SK-N-SH (cell line): ENCODE measurements at regions not wholly inside any gene's neighbourhood (a gene's known extent, or its start where the extent isn't known, plus 50 kb on each side); places are given as distances from the start of the nearest gene placed in this dataset.
"Not testable (repeated sequence)": the region's sequence is repeated elsewhere in the genome, so short reads cannot be mapped to it uniquely, and the experiment has no call there.

Experiments used
- CTCF ChIA-PET: fragments of 300-600, 350-600 bp; formaldehyde crosslinking; extraction: SDS; loops from one replicate; lab custom pipeline; 2021; lab: Yijun Ruan, JAX
- POLR2A ChIA-PET: fragments of 350-600 bp; sonication (Branson Sonifier 250); formaldehyde crosslinking; extraction: SDS; loops from one replicate; lab custom pipeline; 2020; ENCODE audit warnings: antibody characterized with exemption, inconsistent platforms; lab: Yijun Ruan, JAX
- DNase-seq: peaks from one replicate; pipeline ENCODE4 v3.0.0; 2012
- H2AFZ ChIP-seq: fragments of 200-600 bp; sonication (generic); 2 replicates; pipeline ENCODE4 v1.8.1; 2016; ENCODE audit warnings: antibody characterized with exemption, mild to moderate bottlenecking, low read depth
- H3F3A ChIP-seq: fragments of 200-600 bp; sonication (generic); replicated peaks from 2 replicates; pipeline ENCODE3; 2016; ENCODE audit warnings: antibody characterized with exemption, mild to moderate bottlenecking; ENCODE audit not compliant: insufficient read depth
- H3K27ac ChIP-seq, 2 experiments: fragments of 200-500 bp in 1 of 2; fragments of 200-600 bp in 1 of 2; sonication (Bioruptor generic) in 1 of 2; sonication (generic), shearing (Covaris generic) in 1 of 2; 2 replicates each; pipeline versions ENCODE4 v1.5.1 to v1.6.1; 2014 to 2016; ENCODE audit warnings: low read depth in 2 of 2, inconsistent platforms in 1 of 2, low read length in 1 of 2, mild to moderate bottlenecking in 1 of 2, mixed read lengths in 1 of 2
- H3K27me3 ChIP-seq: fragments of 200-600 bp; sonication (generic), shearing (Covaris generic); 2 replicates; pipeline ENCODE4 v1.6.1; 2016; ENCODE audit warnings: mixed run types; ENCODE audit not compliant: insufficient read depth
- H3K36me3 ChIP-seq, 2 experiments: fragments of 200-500 bp in 1 of 2; fragments of 200-600 bp in 1 of 2; sonication (Bioruptor generic) in 1 of 2; sonication (generic) in 1 of 2; replicated peaks in 1 of 2; 2 replicates each; pipeline versions ENCODE3 to v1.5.1; 2014 to 2016; ENCODE audit warnings: low read length in 1 of 2, mild to moderate bottlenecking in 1 of 2; ENCODE audit not compliant: insufficient read depth in 2 of 2, control insufficient read depth in 1 of 2
- H3K4me1 ChIP-seq, 2 experiments: fragments of 200-500 bp in 1 of 2; fragments of 200-600 bp in 1 of 2; sonication (Bioruptor generic) in 1 of 2; sonication (generic), shearing (Covaris generic) in 1 of 2; 2 replicates each; pipeline versions ENCODE4 v1.5.1 to v1.6.1; 2014 to 2016; ENCODE audit warnings: low read depth in 1 of 2, low read length in 1 of 2, mixed run types in 1 of 2; ENCODE audit not compliant: insufficient read depth in 2 of 2, control insufficient read depth in 1 of 2
- H3K4me2 ChIP-seq: fragments of 200-600 bp; sonication (generic), shearing (Covaris generic); 2 replicates; pipeline ENCODE4 v1.6.1; 2017; ENCODE audit warnings: mixed run types
- H3K4me3 ChIP-seq, 2 experiments: fragments of 200-500 bp in 1 of 2; fragments of 200-600 bp in 1 of 2; sonication (Bioruptor generic) in 1 of 2; sonication (generic), shearing (Covaris generic) in 1 of 2; 2 replicates each; pipeline versions ENCODE4 v1.5.1 to v1.8.1; 2014 to 2016; ENCODE audit warnings: low read depth in 2 of 2, inconsistent platforms in 1 of 2, low read length in 1 of 2, mild to moderate bottlenecking in 1 of 2, mixed read lengths in 1 of 2, moderate library complexity in 1 of 2
- H3K79me2 ChIP-seq: fragments of 200-600 bp; sonication (generic); 2 replicates; pipeline ENCODE4 v1.8.1; 2017; ENCODE audit warnings: mild to moderate bottlenecking; ENCODE audit not compliant: insufficient read depth
- H3K9ac ChIP-seq: fragments of 200-600 bp; sonication (generic); 2 replicates; pipeline ENCODE4 v1.6.1; 2017; ENCODE audit warnings: mixed run types
- H3K9me2 ChIP-seq: fragments of 200-600 bp; sonication (generic); 2 replicates; pipeline ENCODE4 v1.6.1; 2017; ENCODE audit warnings: mixed run types
- H3K9me3 ChIP-seq: fragments of 200-600 bp; sonication (generic); 2 replicates; pipeline ENCODE4 v1.6.1; 2017; ENCODE audit warnings: mixed run types, mild to moderate bottlenecking, moderate library complexity
- H4K20me1 ChIP-seq: fragments of 200-600 bp; sonication (generic); 2 replicates; pipeline ENCODE4 v1.6.1; 2017; ENCODE audit warnings: mild to moderate bottlenecking, mixed run types; ENCODE audit not compliant: insufficient read depth
- CHD2 ChIP-seq: fragments of 150-350 bp; IDR thresholded peaks from 2 replicates; pipeline ENCODE4 v1.6.1; 2018; ENCODE audit warnings: low read length; ENCODE audit not compliant: partially characterized antibody
- FOSL2 ChIP-seq: IDR thresholded peaks from 2 replicates; pipeline ENCODE4 v1.4.0; 2012; ENCODE audit warnings: low read depth, mild to moderate bottlenecking, moderate library complexity, borderline replicate concordance
- FOXM1 ChIP-seq: IDR thresholded peaks from 2 replicates; pipeline ENCODE4 v1.4.0; 2012; ENCODE audit warnings: low read depth, mild to moderate bottlenecking
- GATA2 ChIP-seq: sonication (generic); formaldehyde crosslinking; IDR thresholded peaks from 2 replicates; pipeline ENCODE4 v1.5.0; 2020; ENCODE audit warnings: mild to moderate bottlenecking, missing genetic modification reagents
- JUND ChIP-seq: IDR thresholded peaks from 2 replicates; pipeline ENCODE4 v1.4.0; 2012
- MEF2A ChIP-seq: IDR thresholded peaks from 2 replicates; pipeline ENCODE4 v1.4.0; 2012; ENCODE audit warnings: low read depth, borderline replicate concordance
- NFIC ChIP-seq: IDR thresholded peaks from 2 replicates; pipeline ENCODE4 v1.4.0; 2012; ENCODE audit warnings: borderline replicate concordance
- NRF1 ChIP-seq: IDR thresholded peaks from 2 replicates; pipeline ENCODE4 v1.6.1; 2012; ENCODE audit warnings: low read depth, mild to moderate bottlenecking, low read length
- TAF1 ChIP-seq: IDR thresholded peaks from 2 replicates; pipeline ENCODE4 v1.6.1; 2012; ENCODE audit warnings: low read depth, mild to moderate bottlenecking, low read length, moderate library complexity, borderline replicate concordance
- WGBS: methylation state at CpG from one replicate; pipeline ENCODE4 v1.1.6; 2017; ENCODE audit warnings: low lambda C conversion rate; 5-methylcytosine and 5-hydroxymethylcytosine counted together
- TF ChIP-seq, protein P1 (sequence below): IDR thresholded peaks from 2 replicates; pipeline ENCODE4 v1.4.0; 2012; ENCODE audit warnings: low read depth
- TF ChIP-seq, protein P2 (sequence below): fragments of 150-350 bp; IDR thresholded peaks from 2 replicates; pipeline ENCODE4 v1.6.1; 2017; ENCODE audit warnings: antibody characterized with exemption, low read length, low read depth, borderline replicate concordance
- TF ChIP-seq, protein P3 (sequence below): fragments of 150-350 bp; IDR thresholded peaks from 2 replicates; pipeline ENCODE4 v1.6.1; 2016; ENCODE audit warnings: mild to moderate bottlenecking, low read depth, low read length
- TF ChIP-seq, protein P4 (sequence below): IDR thresholded peaks from 2 replicates; pipeline ENCODE4; 2012

DNA sequence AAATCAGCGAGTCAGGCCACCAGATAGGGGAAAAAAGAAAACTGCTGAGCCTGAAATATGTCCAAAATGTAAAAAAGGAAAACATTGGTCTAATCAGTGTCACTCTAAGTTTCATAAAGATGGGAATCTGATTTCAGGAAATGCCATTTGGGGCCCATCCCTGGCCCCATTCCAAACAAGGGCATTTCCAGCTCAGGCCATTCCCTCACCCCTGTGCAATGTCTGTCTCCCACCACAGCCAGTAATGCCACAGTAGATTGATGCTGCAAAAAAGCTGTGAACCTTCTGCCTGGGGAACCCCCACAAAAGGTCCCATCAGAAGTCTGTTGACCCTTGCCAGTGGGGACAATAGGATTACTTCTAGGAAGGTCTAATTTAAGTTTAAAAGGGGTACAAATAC, 199.6 kb downstream of the YTHDC2 start:
- Histone ChIP-seq H3K4me3 (no peak overlapping the region), H3F3A (no peaks in the 10 kb centered on the region), H3K27ac (no peak overlapping the region), H3K9me2 (no peaks in the 10 kb centered on the region), H3K79me2 (no peaks in the 10 kb centered on the region), H3K27me3 (no peaks in the 10 kb centered on the region), H3K36me3 (no peaks in the 10 kb centered on the region), H4K20me1 (no peaks in the 10 kb centered on the region), H2AFZ (no peak overlapping the region), H3K9me3 (no peaks in the 10 kb centered on the region), H3K9ac (no peak overlapping the region), H3K4me2 (0 out of 2 replicates have a peak overlapping the region, but pooled peaks have one; percentile 19), H3K4me1 (no peaks in the 10 kb centered on the region)
- ChIA-PET POLR2A (no interaction called here), CTCF (no interaction called here)
- no peak for DNase-seq
- WGBS = 0% methylated on average over 1 of the region's 1 CpG
- TF ChIP-seq, protein P1, sequence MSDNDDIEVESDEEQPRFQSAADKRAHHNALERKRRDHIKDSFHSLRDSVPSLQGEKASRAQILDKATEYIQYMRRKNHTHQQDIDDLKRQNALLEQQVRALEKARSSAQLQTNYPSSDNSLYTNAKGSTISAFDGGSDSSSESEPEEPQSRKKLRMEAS = no peak
- no peak for TF ChIP-seq MEF2A
- TF ChIP-seq FOSL2 = no peak
- TF ChIP-seq CHD2 = no peak
- TF ChIP-seq NFIC = no peak
- TF ChIP-seq TAF1 = no peak
- TF ChIP-seq GATA2 = no peak
- TF ChIP-seq, protein P2, sequence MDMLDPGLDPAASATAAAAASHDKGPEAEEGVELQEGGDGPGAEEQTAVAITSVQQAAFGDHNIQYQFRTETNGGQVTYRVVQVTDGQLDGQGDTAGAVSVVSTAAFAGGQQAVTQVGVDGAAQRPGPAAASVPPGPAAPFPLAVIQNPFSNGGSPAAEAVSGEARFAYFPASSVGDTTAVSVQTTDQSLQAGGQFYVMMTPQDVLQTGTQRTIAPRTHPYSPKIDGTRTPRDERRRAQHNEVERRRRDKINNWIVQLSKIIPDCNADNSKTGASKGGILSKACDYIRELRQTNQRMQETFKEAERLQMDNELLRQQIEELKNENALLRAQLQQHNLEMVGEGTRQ = no peak
- TF ChIP-seq FOXM1 = no peak
- TF ChIP-seq, protein P3, sequence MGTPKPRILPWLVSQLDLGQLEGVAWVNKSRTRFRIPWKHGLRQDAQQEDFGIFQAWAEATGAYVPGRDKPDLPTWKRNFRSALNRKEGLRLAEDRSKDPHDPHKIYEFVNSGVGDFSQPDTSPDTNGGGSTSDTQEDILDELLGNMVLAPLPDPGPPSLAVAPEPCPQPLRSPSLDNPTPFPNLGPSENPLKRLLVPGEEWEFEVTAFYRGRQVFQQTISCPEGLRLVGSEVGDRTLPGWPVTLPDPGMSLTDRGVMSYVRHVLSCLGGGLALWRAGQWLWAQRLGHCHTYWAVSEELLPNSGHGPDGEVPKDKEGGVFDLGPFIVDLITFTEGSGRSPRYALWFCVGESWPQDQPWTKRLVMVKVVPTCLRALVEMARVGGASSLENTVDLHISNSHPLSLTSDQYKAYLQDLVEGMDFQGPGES = no peak
- TF ChIP-seq, protein P4, sequence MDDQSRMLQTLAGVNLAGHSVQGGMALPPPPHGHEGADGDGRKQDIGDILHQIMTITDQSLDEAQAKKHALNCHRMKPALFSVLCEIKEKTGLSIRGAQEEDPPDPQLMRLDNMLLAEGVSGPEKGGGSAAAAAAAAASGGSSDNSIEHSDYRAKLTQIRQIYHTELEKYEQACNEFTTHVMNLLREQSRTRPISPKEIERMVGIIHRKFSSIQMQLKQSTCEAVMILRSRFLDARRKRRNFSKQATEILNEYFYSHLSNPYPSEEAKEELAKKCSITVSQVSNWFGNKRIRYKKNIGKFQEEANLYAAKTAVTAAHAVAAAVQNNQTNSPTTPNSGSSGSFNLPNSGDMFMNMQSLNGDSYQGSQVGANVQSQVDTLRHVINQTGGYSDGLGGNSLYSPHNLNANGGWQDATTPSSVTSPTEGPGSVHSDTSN = no peak
- no peak for TF ChIP-seq JUND
- no peak for TF ChIP-seq NRF1

DNA sequence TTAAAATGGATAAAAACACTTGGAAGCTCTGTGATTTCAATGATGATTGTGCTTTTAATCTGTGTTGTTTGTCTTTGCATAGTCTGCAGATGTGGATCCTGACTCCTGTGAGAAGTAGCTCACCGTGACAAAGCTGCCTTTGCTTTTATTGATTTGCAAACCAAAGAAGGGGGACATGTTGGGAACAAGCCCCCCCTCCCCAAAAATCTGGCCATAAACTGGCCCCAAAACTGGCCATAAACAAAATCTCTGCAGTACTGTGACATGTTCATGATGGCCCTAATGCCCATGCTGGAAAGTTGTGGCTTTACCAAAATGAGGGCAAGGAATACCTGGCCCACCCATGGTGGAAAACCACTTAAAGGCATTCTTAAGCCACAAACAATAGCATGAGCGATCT, 202.4 kb downstream of the YTHDC2 start:
- DNase-seq, H3F3A ChIP-seq, H3K9ac ChIP-seq, H3K4me2 ChIP-seq, H3K4me3 ChIP-seq, H2AFZ ChIP-seq, H3K9me2 ChIP-seq, H3K9me3 ChIP-seq, H4K20me1 ChIP-seq, H3K4me1 ChIP-seq, H3K36me3 ChIP-seq, H3K27me3 ChIP-seq, H3K79me2 ChIP-seq, H3K27ac ChIP-seq, POLR2A ChIA-PET: not testable (repeated sequence)
- WGBS = 0% methylated on average over 2 of the region's 2 CpGs
- CTCF ChIA-PET = interaction anchor here (0.6 kb wide), 1 partner anchor 57 kb away, joined by 3 read pairs; no protein-coding TSS in a partner anchor
